GM19372 (cell line): ENCODE measurements at regions not wholly inside any gene's neighbourhood (a gene's known extent, or its start where the extent isn't known, plus 50 kb on each side); places are given as distances from the start of the nearest gene placed in this dataset.
"Not testable (repeated sequence)": the region's sequence is repeated elsewhere in the genome, so short reads cannot be mapped to it uniquely, and the experiment has no call there.

Source experiments
- ATAC-seq: cut with Tn5 transposase; IDR thresholded peaks from one replicate; pipeline ENCODE4 v1.9.1; 2021; ENCODE audit warnings: mild to moderate bottlenecking, low read depth, moderate library complexity; ENCODE audit not compliant: unreplicated experiment

DNA sequence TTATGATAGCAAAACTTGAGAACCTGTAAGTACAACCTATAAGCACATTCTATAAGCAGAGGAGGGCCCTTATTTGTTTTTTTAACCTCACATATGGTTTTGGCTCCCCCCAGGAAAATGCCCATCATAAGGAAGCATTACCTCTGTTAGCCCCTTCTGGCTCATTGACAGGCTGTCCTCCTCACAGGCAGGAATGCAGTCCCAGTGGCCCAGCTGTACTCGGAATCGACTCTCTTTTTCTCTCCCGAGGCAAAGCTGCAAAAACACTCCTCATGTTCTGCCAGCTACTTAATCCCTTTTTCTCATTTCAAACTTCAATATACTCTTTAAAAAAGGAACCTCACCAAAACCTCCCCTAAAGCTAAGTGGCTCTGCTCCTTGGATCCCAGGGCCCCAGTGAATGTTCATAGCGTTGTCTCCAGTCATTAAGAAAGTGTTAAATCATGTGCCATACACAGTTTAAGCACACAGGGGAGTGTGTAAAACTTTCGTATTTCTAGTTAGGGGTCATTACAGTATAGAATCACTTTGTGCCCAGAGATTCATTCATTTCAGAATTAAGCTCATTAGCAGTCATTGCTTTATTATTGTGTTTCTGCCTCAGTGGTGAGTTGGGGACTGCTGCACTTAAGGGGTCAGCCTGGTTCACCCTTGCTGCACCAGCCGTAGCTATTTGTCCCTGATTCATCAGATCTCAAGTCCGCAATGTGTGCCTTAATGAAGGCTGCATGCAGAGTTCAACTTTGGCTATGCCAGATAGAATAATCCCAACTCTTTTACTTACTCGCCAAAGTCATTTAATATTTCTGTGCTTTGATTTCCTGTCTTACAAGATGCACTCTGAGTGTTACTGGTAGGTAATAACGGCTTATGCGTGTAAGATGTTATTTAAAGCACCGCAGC, 57.6 kb downstream of the JRKL start:
- no peak for ATAC-seq

GRCh38 chr11:96448225-96448624, 58.4 kb downstream of the JRKL start:
- ATAC-seq = no peak

- ATAC-seq = no peak
These were observed 66.3 kb downstream of the JRKL start for GRCh38 chr11:96456111-96456510.

GRCh38 chr11:96459751-96460150, 69.9 kb downstream of the JRKL start:
- no peak for ATAC-seq

GRCh38 chr11:96461871-96462270, 72.1 kb downstream of the JRKL start:
- no peak for ATAC-seq

DNA sequence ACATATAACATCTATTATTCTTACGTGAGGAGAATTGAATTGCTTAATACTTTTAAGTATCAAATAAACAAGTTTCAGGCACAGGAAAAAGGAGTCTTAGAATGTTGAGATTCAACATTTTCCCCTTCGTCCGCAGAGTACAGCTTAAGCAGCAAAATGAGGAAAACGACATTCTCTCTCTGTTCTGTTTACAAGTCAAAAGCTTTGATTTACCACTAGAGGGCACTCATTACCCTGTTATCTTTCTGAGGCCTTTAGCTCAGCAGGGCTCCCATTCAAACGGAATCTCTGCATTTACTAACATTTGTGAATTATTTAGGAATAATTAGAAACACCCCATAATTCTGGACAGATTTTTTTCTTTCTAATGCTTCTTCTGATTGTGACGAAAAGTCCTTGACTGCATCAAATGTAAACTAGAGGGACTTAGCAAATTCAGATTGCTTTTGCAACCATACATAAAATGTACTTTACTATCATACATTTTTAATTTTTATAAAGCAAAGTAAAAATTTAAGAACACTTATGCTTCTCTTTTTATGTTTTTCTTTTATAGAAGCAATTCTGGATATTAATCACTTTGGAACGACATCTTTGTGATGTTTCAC, 75.0 kb downstream of the JRKL start:
- peak; percentile 68 for ATAC-seq

GRCh38 chr11:96465512-96465911, 75.7 kb downstream of the JRKL start:
- no peak for ATAC-seq

- ATAC-seq = no peak
These were observed 76.8 kb downstream of the JRKL start for GRCh38 chr11:96466607-96467006.

- ATAC-seq = no peak
These were observed 80.0 kb downstream of the JRKL start for GRCh38 chr11:96469776-96470175.

- ATAC-seq = no peak
These were observed 80.7 kb downstream of the JRKL start for GRCh38 chr11:96470521-96470920.

- ATAC-seq = no peak
These were observed 82.3 kb downstream of the JRKL start for GRCh38 chr11:96472085-96472484.

DNA sequence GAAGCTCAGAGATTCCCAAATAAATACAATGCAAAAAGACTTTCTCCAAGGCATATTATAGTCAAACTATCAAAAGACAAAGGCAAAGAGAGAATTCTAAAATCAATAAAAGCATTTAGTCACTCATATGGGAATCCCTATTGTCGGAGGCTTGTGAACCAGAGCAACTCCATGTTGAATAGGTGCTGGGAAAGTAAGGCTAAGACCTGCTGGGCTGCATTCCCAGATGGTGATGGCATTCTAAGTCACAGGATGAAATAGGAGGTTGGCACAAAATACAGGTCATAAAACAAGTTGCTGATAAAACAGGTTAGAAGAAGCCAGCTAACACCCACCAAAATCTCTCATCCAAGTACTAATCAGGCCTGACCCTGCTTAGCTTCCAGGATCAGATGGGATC, 84.5 kb downstream of the JRKL start:
- no peak for ATAC-seq

- no peak for ATAC-seq
These were observed 91.4 kb downstream of the JRKL start for GRCh38 chr11:96481204-96481603.

DNA sequence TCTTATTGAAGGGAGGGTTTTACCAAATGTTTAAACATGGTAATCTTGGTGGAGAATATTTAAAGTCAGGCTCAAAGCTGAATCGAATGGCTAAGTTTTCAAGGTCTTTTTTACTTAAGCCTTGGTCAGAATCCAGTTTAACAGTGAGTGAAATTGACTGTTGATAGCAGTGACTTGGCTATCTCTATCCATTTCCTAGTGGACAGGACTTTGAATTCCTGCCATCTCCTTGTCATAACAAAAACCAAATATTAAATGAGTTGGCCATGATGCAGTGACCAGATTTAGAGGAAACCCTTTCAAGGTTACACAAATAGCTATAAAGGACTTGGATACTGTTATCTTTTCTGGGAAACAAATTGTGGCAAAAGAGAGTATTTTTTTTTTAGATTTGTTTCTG, 92.0 kb downstream of the JRKL start:
- no peak for ATAC-seq

- no peak for ATAC-seq
These were observed 92.4 kb downstream of the JRKL start for GRCh38 chr11:96482193-96482592.

GRCh38 chr11:96483374-96483955, 93.7 kb downstream of the JRKL start:
- ATAC-seq = no peak

DNA sequence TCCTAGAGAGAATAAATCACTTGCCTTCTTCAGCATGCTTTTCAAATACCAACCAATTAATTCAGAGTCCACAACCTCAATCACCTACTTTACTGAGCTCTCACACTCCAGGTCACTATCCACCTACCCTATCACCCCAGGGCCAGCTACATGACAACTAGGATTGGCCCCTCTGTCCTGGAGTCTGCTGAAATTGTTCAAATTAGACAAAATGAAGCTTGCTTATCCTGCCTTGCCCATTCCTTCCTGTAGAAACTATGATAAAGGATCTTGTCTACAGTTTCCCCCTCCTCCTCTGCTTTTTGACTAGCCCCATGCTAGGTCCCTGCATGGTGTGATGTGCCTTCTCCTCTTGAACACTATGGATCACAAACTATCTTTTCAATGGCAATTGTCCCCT, 94.5 kb downstream of the JRKL start:
- ATAC-seq = no peak

GRCh38 chr11:96486890-96487611, 97.2 kb downstream of the JRKL start:
- ATAC-seq = no peak

GRCh38 chr11:96488911-96489310, 99.1 kb downstream of the JRKL start:
- ATAC-seq = not testable (repeated sequence)

GRCh38 chr11:96500440-96500839, 110.6 kb downstream of the JRKL start:
- no peak for ATAC-seq

GRCh38 chr11:96506041-96506440, 116.2 kb downstream of the JRKL start:
- ATAC-seq = no peak
